Spleen (tissue), 7 donors: ENCODE measurements at regions not wholly inside any gene's neighbourhood (a gene's known extent, or its start where the extent isn't known, plus 50 kb on each side); places are given as distances from the start of the nearest gene placed in this dataset.

Experiments used
- POLR2A ChIP-seq, 3 donors: fragments of 450-650 bp; IDR thresholded peaks; one replicate each; pipeline ENCODE4 v1.5.1; 2017; ENCODE audit warnings: antibody characterized with exemption in 3 of 3, mild to moderate bottlenecking in 1 of 3
- TF ChIP-seq, protein P1 (sequence below), 11 experiments: fragments of 200-600 bp in 7 of 11; fragments of 450-650 bp in 4 of 11; sonication (generic) in 4 of 11; IDR thresholded peaks in 8 of 11; conservative IDR thresholded peaks in 3 of 11; 1 replicate in 7 of 11; 2 replicates in 4 of 11; pipeline versions ENCODE4 v1.4.0 to v1.8.0; 2016 to 2021; ENCODE audit warnings: antibody characterized with exemption in 11 of 11, inconsistent platforms in 4 of 11, mild to moderate bottlenecking in 1 of 11
- donor health status: DM: no; HTN: no; CAD: no; lungs with moderate emphysema.
- donor health status: DM: no; HTN: no; CAD: no.
- donor health status: DM: no; HTN: no; CAD: no.

DNA sequence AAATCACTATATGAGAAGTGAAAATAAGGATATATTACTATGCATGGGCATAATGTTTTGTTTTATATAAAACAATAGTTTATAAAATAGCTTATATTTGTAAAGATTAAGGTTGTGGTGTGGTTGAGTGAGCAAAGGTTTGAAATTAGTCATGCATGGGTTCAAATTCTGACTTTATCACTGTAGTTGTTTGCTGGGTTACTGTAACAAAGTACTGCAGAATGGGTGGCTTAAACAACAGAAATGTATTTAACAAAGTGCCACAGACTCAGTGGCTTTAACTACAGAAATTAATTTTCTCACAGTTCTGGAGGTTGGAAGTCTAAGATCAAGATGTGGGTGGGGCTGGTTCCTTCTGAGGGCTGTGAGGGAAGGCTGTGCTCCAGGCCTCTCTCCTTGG, 184.8 kb upstream of the THRB start:
- TF ChIP-seq, protein P1, sequence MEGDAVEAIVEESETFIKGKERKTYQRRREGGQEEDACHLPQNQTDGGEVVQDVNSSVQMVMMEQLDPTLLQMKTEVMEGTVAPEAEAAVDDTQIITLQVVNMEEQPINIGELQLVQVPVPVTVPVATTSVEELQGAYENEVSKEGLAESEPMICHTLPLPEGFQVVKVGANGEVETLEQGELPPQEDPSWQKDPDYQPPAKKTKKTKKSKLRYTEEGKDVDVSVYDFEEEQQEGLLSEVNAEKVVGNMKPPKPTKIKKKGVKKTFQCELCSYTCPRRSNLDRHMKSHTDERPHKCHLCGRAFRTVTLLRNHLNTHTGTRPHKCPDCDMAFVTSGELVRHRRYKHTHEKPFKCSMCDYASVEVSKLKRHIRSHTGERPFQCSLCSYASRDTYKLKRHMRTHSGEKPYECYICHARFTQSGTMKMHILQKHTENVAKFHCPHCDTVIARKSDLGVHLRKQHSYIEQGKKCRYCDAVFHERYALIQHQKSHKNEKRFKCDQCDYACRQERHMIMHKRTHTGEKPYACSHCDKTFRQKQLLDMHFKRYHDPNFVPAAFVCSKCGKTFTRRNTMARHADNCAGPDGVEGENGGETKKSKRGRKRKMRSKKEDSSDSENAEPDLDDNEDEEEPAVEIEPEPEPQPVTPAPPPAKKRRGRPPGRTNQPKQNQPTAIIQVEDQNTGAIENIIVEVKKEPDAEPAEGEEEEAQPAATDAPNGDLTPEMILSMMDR (IDR thresholded peaks at IDR 0.05 in 8 of 11, conservative IDR thresholded peaks at IDR 0.05 in 3 of 11) = no peak
- no peak for TF ChIP-seq POLR2A (IDR thresholded peaks at IDR 0.05)
